Uterus (tissue), 2 donors: ENCODE measurements at regions not wholly inside any gene's neighbourhood (a gene's known extent, or its start where the extent isn't known, plus 50 kb on each side); places are given as distances from the start of the nearest gene placed in this dataset.

Experiments used
- CTCF ChIP-seq, 4 experiments: fragments of 200-600 bp in 2 of 4; fragments of 450-650 bp in 2 of 4; sonication (generic) in 2 of 4; IDR thresholded peaks; one replicate each; pipeline ENCODE4 v1.5.1; 2016 to 2019; ENCODE audit warnings: antibody characterized with exemption in 4 of 4, mild to moderate bottlenecking in 2 of 4, moderate library complexity in 1 of 4
- POLR2A ChIP-seq, 2 donors: fragments of 450-650 bp; IDR thresholded peaks; one replicate each; pipeline ENCODE4 v1.6.1; 2016; ENCODE audit warnings: antibody characterized with exemption in 2 of 2, mild to moderate bottlenecking in 1 of 2, moderate library complexity in 1 of 2

- TF ChIP-seq CTCF (IDR thresholded peaks at IDR 0.05), result no peak
- TF ChIP-seq POLR2A (IDR thresholded peaks at IDR 0.05), result no peak
These were observed 126.5 kb downstream of the MIAT start for GRCh38 chr22:26783885-26784284.
